ENCODE measurements at regions not wholly inside any gene's neighbourhood (a gene's known extent, or its start where the extent isn't known, plus 50 kb on each side); places are given as distances from the start of the nearest gene placed in this dataset.

DNA sequence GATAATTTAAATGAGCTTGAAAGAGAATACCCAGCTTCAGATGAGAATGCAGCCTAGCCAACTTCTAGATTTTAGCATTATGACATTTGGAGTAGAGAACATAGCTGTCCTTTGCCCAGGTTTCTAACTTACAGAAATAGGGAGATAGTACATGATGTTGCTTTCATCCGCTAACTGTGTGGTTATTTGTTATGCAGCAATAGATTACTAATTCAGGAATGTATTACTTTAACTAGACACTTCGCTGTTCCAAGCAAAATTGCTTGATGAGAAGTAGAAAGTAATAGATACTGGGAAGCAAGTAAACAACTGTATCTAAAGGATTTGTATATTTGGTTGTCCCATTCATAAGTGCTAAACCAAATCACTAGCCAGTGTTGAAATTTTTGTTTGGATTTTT, 790.9 kb upstream of the PRR20A start:
- Mint-ChIP-seq H3K9me3 (peaks cover 5% of the 10 kb centered on the region), H3K4me1 (no peaks in the 10 kb centered on the region), H3K4me3 (no peak overlapping the region), H3K36me3 (ENCODE audit: insufficient read depth) (no peaks in the 10 kb centered on the region), H3K27me3 (no peaks in the 10 kb centered on the region), H3K27ac (ENCODE audit: low read depth) (no peak overlapping the region)
- ATAC-seq (replicated peaks; ENCODE audit: extremely low read depth, poor library complexity, severe bottlenecking) = no peak
- no peak for DNase-seq (ENCODE audit: low spot score in 2 of 2)

DNA sequence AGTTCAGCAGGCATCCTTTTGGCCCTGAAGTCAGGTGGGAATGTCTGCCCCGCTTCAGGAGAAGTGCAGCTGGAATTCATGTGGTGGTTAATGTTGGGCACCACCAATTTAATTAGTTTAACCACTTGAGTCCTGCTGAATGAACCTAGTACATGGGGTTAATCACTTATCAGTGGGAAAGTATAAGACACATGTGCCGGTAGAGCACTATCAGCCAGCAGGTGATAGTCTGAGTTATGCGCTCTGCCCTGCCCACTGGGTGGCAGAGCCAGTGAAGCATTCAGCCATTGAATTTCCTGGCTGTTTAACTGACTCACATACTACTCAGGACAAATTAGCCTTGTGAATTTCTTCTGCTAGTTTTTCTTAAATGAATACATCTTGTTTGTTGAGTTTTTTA, 789.7 kb upstream of the PRR20A start:
- no peaks in the 10 kb centered on the region for H3K27me3 Mint-ChIP-seq
- peaks cover 5% of the 10 kb centered on the region for H3K9me3 Mint-ChIP-seq
- H3K36me3 Mint-ChIP-seq (ENCODE audit: insufficient read depth) = no peaks in the 10 kb centered on the region
- no peaks in the 10 kb centered on the region for H3K4me1 Mint-ChIP-seq
- H3K4me3 Mint-ChIP-seq = no peak overlapping the region
- DNase-seq (ENCODE audit: low spot score in 2 of 2) (no peak), ATAC-seq (replicated peaks; ENCODE audit: extremely low read depth, poor library complexity, severe bottlenecking) (no peak)
- H3K27ac Mint-ChIP-seq (ENCODE audit: low read depth) = no peak overlapping the region

DNA sequence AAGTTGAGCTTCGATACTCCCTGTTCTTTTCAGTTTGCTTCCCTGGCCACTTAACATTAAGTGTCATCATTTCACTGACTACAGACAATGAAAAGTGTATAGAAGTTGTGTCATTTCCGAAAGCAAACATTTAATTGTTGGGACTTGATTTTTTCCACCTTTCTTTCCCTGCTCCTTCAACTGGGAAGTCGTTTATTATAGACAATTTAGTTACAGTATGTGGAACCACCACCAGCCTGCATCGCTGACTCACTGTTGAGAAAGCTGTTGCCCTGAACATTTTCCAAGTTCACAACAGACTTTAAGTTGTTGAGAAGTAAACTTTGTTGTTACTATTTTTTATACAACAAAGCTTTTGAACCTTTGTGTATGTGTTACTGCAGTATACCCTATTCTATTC, 788.4 kb upstream of the PRR20A start:
- ATAC-seq (replicated peaks; ENCODE audit: extremely low read depth, poor library complexity, severe bottlenecking) (no peak), DNase-seq (ENCODE audit: low spot score in 2 of 2) (no peak)
- H3K27me3 Mint-ChIP-seq = no peaks in the 10 kb centered on the region
- H3K4me1 Mint-ChIP-seq = no peaks in the 10 kb centered on the region
- peaks cover 5% of the 10 kb centered on the region for H3K9me3 Mint-ChIP-seq
- H3K36me3 Mint-ChIP-seq (ENCODE audit: insufficient read depth) = no peaks in the 10 kb centered on the region
- no peak overlapping the region for H3K27ac Mint-ChIP-seq (ENCODE audit: low read depth)
- no peak overlapping the region for H3K4me3 Mint-ChIP-seq

DNA sequence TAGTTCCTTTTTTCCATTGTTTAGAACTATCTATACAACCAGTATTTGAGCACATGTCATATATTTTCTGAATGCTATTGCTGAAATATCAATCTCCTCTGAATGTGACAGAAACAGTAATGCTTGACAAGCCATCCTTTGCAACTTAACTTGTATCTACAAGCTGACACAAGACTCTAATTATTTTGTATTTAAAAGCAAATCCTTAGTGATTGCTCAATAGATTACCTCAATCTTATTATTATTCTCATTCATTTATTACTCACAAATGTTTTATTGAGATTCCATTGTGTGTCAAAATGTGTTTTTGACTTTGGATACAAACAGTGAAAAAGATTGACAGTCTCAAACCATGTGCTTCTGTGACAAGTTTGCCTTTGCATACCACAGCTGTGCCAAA, 787.8 kb upstream of the PRR20A start:
- no peaks in the 10 kb centered on the region for H3K4me1 Mint-ChIP-seq
- H3K27me3 Mint-ChIP-seq = no peaks in the 10 kb centered on the region
- H3K4me3 Mint-ChIP-seq = no peak overlapping the region
- H3K9me3 Mint-ChIP-seq = peaks cover 5% of the 10 kb centered on the region
- H3K27ac Mint-ChIP-seq (ENCODE audit: low read depth) = no peak overlapping the region
- DNase-seq (ENCODE audit: low spot score in 2 of 2) (no peak), ATAC-seq (replicated peaks; ENCODE audit: extremely low read depth, poor library complexity, severe bottlenecking) (no peak)
- H3K36me3 Mint-ChIP-seq (ENCODE audit: insufficient read depth) = no peaks in the 10 kb centered on the region

DNA sequence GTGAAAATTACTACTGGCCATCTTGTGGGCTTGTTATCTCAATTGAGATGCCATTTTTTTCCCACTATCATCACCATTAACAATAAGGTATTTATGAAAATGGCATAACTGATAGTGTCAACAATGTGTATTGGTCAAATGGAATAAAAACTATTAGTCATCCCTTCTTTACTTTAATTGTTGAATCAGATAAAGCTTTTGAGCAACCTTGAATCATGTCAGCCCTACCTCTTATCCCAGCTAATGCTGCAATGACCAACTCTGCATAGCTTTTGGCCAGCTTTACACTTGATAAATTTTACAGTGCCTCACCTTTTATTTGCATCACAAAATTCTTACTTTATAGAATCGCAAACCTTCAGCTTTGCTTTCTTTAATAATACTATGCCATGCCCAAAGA, 784.0 kb upstream of the PRR20A start:
- Mint-ChIP-seq H3K4me3 (no peak overlapping the region), H3K27ac (ENCODE audit: low read depth) (no peak overlapping the region), H3K27me3 (no peaks in the 10 kb centered on the region), H3K9me3 (peaks cover 19% of the 10 kb centered on the region), H3K4me1 (no peaks in the 10 kb centered on the region), H3K36me3 (ENCODE audit: insufficient read depth) (no peaks in the 10 kb centered on the region)
- DNase-seq (ENCODE audit: low spot score in 2 of 2) (no peak), ATAC-seq (replicated peaks; ENCODE audit: extremely low read depth, poor library complexity, severe bottlenecking) (no peak)

DNA sequence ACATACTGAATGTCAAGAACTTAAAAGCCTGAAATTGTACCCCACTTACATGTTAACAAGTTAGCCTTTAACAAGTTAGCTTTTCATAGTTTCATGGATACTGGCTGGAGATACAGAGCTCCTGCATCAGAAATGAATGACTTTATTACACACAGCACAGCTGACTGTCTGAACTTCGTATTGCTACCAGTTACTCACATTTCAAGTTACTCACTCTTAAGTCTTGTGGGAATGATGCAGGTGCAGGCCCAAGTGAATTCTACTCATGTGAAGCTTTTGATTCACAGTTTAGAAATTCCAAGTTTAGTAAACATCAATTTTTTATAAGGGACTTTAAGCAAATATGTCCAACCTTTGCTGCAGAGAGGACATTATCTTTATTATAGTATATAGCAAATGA, 762.2 kb upstream of the PRR20A start:
- peaks cover 12% of the 10 kb centered on the region for H3K9me3 Mint-ChIP-seq
- no peak for ATAC-seq (replicated peaks; ENCODE audit: extremely low read depth, poor library complexity, severe bottlenecking)
- H3K36me3 Mint-ChIP-seq (ENCODE audit: insufficient read depth) = no peaks in the 10 kb centered on the region
- no peak overlapping the region for H3K4me3 Mint-ChIP-seq
- H3K4me1 Mint-ChIP-seq = no peaks in the 10 kb centered on the region
- H3K27ac Mint-ChIP-seq (ENCODE audit: low read depth) = no peak overlapping the region
- no peaks in the 10 kb centered on the region for H3K27me3 Mint-ChIP-seq
- DNase-seq (ENCODE audit: low spot score in 2 of 2) = no peak

DNA sequence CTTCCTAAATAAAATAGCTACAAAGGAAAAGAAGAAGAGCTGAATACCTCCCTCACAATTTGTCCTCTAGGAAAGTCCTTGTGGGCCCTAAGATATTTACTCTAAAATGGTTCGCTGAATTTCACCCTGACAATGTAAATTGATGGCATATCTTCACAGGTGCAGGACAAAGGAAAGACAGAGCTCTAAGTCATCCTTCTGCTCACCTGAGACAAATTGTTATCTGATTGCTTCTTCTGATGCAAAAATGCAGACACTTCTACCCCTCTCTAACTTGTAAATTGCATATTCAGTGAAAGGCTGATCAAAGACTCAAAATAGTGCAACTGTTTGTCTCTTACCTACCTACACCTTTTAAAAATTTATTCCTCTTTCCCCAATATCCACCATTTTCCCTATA, 747.2 kb upstream of the PRR20A start:
- Mint-ChIP-seq H3K4me1 (no peaks in the 10 kb centered on the region), H3K9me3 (peaks cover 13% of the 10 kb centered on the region), H3K27me3 (no peaks in the 10 kb centered on the region), H3K27ac (ENCODE audit: low read depth) (no peak overlapping the region), H3K36me3 (ENCODE audit: insufficient read depth) (no peaks in the 10 kb centered on the region), H3K4me3 (no peak overlapping the region)
- ATAC-seq (replicated peaks; ENCODE audit: extremely low read depth, poor library complexity, severe bottlenecking) = no peak
- no peak for DNase-seq (ENCODE audit: low spot score in 2 of 2)

DNA sequence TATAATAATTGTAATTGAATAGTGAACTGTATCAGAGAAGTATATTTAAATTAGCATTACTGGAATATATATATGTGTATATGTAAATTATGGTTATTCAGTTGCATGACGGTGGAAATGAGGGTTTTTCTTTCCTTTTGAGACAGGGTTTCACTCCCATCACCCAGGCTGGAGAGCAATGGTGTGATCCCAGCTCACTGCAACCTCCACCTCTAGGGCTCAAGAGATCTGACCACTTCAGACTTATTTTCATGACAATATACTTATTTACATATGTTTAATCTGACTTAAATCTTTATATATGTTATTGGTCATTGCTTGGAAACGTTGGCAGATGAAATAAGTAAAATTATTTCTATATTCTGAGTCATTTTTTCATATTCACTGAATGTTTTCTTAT, 744.4 kb upstream of the PRR20A start:
- Mint-ChIP-seq H3K27ac (ENCODE audit: low read depth) (no peak overlapping the region), H3K4me1 (no peaks in the 10 kb centered on the region), H3K27me3 (no peaks in the 10 kb centered on the region), H3K36me3 (ENCODE audit: insufficient read depth) (no peaks in the 10 kb centered on the region), H3K9me3 (peaks cover 13% of the 10 kb centered on the region), H3K4me3 (no peak overlapping the region)
- no peak for DNase-seq (ENCODE audit: low spot score in 2 of 2)
- ATAC-seq (replicated peaks; ENCODE audit: extremely low read depth, poor library complexity, severe bottlenecking) = no peak

DNA sequence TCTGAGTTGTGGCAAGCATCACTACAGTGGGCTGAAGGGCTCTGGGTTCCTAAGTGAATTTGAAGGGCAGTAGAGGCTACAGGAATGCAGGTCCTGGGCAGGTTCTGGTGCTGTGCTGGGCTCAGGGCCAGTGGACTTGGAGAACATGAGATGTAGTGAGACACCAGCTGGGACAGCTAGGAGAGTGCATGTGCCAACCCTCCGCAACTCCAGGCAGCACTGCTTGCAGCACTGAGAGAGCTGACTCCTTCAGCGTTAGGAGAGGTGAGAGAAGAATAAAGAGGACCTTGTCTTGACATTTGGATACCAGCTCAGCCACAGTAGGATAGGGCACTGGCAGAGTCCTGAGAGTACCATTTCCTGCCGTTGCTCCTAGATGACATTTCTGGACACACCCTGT, 739.9 kb upstream of the PRR20A start:
- H3K27ac Mint-ChIP-seq (ENCODE audit: low read depth) = no peak overlapping the region
- no peaks in the 10 kb centered on the region for H3K27me3 Mint-ChIP-seq
- no peaks in the 10 kb centered on the region for H3K4me1 Mint-ChIP-seq
- no peaks in the 10 kb centered on the region for H3K36me3 Mint-ChIP-seq (ENCODE audit: insufficient read depth)
- peaks cover 18% of the 10 kb centered on the region for H3K9me3 Mint-ChIP-seq
- ATAC-seq (replicated peaks; ENCODE audit: extremely low read depth, poor library complexity, severe bottlenecking) = no peak
- no peak for DNase-seq (ENCODE audit: low spot score in 2 of 2)
- H3K4me3 Mint-ChIP-seq = no peak overlapping the region

DNA sequence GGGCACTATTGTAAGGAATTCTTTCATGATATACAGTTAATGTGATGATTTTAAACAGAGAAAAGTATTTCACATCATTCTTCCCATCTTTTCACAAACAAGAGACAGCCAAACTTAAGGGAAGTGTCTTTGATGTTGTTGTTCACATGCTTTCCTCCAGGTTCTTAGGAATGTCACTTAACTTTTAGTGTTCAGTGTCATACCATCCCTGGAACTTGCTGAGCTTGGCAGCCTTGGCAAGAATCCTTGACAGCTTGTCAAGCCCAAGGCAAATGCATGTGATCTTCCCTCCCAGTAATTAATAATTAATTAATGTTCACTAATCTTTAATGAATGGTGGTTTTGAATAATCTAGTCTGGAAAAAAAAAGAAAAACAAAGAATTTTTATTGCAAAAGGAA, 727.9 kb upstream of the PRR20A start:
- ATAC-seq (replicated peaks; ENCODE audit: extremely low read depth, poor library complexity, severe bottlenecking) (no peak), DNase-seq (ENCODE audit: low spot score in 2 of 2) (no peak)
- Mint-ChIP-seq H3K9me3 (peaks cover 20% of the 10 kb centered on the region), H3K27me3 (no peaks in the 10 kb centered on the region), H3K36me3 (ENCODE audit: insufficient read depth) (no peaks in the 10 kb centered on the region), H3K27ac (ENCODE audit: low read depth) (no peak overlapping the region), H3K4me3 (no peak overlapping the region), H3K4me1 (no peaks in the 10 kb centered on the region)

DNA sequence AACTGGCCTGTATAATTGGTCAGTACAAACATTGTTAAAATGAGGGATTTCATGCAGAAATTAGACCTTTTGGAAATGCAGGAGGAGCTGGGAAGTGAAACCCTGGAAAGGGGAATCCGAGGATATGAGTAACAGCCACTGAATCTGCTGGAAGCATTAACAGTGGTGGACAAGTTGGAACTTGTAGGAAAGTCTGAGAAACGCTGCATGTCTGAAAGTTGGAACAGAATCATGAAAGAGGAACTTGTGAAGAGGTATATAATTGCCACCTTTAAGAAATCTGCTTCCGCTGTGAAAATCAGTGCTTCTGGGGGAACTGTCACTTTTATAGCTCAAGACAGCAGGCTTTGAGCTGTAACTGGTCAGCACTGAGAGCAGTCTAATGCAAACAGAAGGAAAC, 716.5 kb upstream of the PRR20A start:
- H3K27ac Mint-ChIP-seq (ENCODE audit: low read depth) = no peak overlapping the region
- H3K4me3 Mint-ChIP-seq = no peak overlapping the region
- DNase-seq (ENCODE audit: low spot score in 2 of 2) (no peak), ATAC-seq (replicated peaks; ENCODE audit: extremely low read depth, poor library complexity, severe bottlenecking) (no peak)
- H3K4me1 Mint-ChIP-seq = no peaks in the 10 kb centered on the region
- no peaks in the 10 kb centered on the region for H3K36me3 Mint-ChIP-seq (ENCODE audit: insufficient read depth)
- peaks cover 10% of the 10 kb centered on the region for H3K9me3 Mint-ChIP-seq
- no peaks in the 10 kb centered on the region for H3K27me3 Mint-ChIP-seq

DNA sequence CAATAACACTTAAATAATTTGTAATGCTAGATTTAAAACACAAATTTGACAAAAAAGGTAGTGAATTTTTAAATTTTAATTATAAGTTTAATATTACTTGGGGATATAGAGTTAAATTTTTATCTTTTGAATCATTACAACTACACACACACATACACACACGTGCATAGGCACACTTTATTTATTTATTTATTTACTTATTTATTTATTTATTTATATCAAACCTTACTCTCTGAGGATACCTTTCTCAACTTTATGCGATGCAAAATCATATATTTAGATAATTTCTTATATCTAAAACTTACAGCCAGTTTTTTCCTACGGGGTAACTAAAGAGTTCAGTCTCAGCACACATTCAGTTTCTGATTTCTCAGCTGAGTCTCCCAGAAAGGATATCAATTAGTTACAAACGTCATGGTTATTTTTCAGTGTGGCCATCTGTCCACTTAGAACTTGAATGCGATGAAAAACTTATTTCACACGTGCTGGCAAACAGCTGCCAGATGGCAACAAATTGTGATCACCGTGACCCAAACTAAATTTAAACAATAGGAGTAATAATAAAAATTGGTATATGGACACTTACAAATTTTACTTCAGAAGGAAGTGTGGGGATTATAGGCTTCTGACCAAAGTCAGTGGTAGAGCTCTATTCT, 683.1 kb upstream of the PRR20A start:
- H3K9me3 Mint-ChIP-seq = peaks cover 24% of the 10 kb centered on the region

DNA sequence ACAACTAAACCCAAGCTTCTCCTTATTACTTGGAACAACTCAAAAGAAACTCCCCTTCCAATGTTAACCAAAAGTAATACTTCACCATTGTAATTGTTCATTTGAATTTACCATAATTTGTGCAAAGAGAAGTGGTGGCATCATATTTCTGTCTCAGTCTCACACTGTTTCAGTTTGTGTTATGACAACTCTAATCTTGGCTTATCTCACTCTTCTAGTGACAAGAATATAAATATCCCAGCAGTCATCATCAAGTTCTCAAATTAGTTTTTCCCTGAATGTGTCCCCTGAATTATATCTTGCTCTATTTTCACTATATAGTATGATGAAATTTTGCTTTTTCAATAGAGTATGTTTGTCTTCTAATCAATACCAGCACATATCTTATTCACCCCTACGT, 681.4 kb upstream of the PRR20A start:
- no peak overlapping the region for H3K27ac Mint-ChIP-seq (ENCODE audit: low read depth)
- no peaks in the 10 kb centered on the region for H3K4me1 Mint-ChIP-seq
- no peaks in the 10 kb centered on the region for H3K27me3 Mint-ChIP-seq
- ATAC-seq (replicated peaks; ENCODE audit: extremely low read depth, poor library complexity, severe bottlenecking) (no peak), DNase-seq (ENCODE audit: low spot score in 2 of 2) (no peak)
- no peaks in the 10 kb centered on the region for H3K36me3 Mint-ChIP-seq (ENCODE audit: insufficient read depth)
- H3K4me3 Mint-ChIP-seq = no peak overlapping the region
- peaks cover 19% of the 10 kb centered on the region for H3K9me3 Mint-ChIP-seq

More for the DNA sequence above, 683.1 kb upstream of the PRR20A start:
- Mint-ChIP-seq H3K27me3 (no peaks in the 10 kb centered on the region), H3K4me3 (no peak overlapping the region), H3K36me3 (ENCODE audit: insufficient read depth) (no peaks in the 10 kb centered on the region), H3K27ac (ENCODE audit: low read depth) (no peak overlapping the region), H3K4me1 (no peaks in the 10 kb centered on the region)
- DNase-seq (ENCODE audit: low spot score in 2 of 2) (no peak), ATAC-seq (replicated peaks; ENCODE audit: extremely low read depth, poor library complexity, severe bottlenecking) (no peak)

DNA sequence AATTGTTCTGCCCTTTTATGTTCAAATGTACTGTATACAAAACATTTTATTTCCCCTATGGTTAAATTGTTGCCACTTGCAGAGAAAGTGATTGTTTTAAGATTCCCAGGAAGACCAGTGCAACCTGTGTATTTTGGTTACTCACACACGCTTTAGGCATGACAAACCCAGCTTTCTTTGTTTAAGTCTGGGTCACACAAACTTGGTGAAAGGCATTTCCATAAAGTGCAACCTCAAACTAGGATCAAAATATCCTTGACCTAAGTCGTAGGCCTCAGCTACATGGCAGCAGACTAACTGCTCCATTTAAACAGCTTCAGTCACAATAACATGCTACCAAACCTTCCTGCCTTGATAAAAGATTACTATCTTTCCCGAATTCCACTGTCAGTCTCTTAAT, 639.0 kb upstream of the PRR20A start:
- no peak for ATAC-seq (replicated peaks; ENCODE audit: extremely low read depth, poor library complexity, severe bottlenecking)
- Mint-ChIP-seq H3K4me3 (no peak overlapping the region), H3K27ac (ENCODE audit: low read depth) (no peak overlapping the region)

More for the DNA sequence above, 639.0 kb upstream of the PRR20A start:
- DNase-seq (ENCODE audit: low spot score in 2 of 2) = no peak
- H3K27me3 Mint-ChIP-seq = no peaks in the 10 kb centered on the region
- peaks cover 26% of the 10 kb centered on the region for H3K9me3 Mint-ChIP-seq
- H3K36me3 Mint-ChIP-seq (ENCODE audit: insufficient read depth) = no peaks in the 10 kb centered on the region
- no peaks in the 10 kb centered on the region for H3K4me1 Mint-ChIP-seq

All from central memory CD8-positive, alpha-beta T cell (primary cell).